ENCODE measurements at regions not wholly inside any gene's neighbourhood (a gene's known extent, or its start where the extent isn't known, plus 50 kb on each side); places are given as distances from the start of the nearest gene placed in this dataset.

DNA sequence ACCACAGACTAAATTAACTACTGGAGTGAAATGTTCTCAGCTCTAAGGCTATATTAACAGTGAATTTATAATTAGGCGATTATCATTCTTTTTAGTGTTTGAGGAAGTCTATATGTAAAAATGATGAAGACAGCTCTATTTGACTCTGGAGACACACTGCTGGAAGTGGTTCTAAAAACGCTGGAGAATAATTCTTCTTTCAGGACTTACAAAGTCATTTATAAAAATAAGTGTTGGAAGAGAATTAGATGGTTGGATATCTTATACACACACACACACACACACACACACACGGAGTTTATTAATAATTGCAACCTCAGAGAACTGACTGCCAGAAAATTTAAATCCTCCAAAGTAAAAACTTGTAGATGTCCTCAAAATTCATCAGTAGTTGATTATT lies 1171.3 kb downstream of the EFNB2 start:
- Histone ChIP-seq H3K27ac (ENCODE audit: low read depth in 1 of 2, low read length in 2 of 2) (no peak overlapping the region), H3K4me1 (ENCODE audit: control insufficient read depth in 1 of 2, insufficient read depth in 2 of 2, low read length in 2 of 2) (peaks cover 0 to 1% of the 10 kb centered on the region in 2 donors), H3K36me3 (ENCODE audit: control insufficient read depth in 1 of 2, insufficient read depth in 2 of 2, low read length in 1 of 2) (no peaks in the 10 kb centered on the region), H3K27me3 (ENCODE audit: control insufficient read depth in 1 of 2, insufficient read depth in 2 of 2, low read length in 1 of 2) (no peaks in the 10 kb centered on the region), H3K4me3 (ENCODE audit: low read length in 2 of 2) (no peak overlapping the region), H3K9me3 (ENCODE audit: control insufficient read depth, low read length) (no peaks in the 10 kb centered on the region)
- intact Hi-C loops (cut with DNase I) = no loop called here
- DNase-seq = no peak
- WGBS, 2 donors = 33 to 50% methylated on average over 3 of the region's 3 CpGs
- no peak for ATAC-seq (ENCODE audit: low FRiP score)

DNA sequence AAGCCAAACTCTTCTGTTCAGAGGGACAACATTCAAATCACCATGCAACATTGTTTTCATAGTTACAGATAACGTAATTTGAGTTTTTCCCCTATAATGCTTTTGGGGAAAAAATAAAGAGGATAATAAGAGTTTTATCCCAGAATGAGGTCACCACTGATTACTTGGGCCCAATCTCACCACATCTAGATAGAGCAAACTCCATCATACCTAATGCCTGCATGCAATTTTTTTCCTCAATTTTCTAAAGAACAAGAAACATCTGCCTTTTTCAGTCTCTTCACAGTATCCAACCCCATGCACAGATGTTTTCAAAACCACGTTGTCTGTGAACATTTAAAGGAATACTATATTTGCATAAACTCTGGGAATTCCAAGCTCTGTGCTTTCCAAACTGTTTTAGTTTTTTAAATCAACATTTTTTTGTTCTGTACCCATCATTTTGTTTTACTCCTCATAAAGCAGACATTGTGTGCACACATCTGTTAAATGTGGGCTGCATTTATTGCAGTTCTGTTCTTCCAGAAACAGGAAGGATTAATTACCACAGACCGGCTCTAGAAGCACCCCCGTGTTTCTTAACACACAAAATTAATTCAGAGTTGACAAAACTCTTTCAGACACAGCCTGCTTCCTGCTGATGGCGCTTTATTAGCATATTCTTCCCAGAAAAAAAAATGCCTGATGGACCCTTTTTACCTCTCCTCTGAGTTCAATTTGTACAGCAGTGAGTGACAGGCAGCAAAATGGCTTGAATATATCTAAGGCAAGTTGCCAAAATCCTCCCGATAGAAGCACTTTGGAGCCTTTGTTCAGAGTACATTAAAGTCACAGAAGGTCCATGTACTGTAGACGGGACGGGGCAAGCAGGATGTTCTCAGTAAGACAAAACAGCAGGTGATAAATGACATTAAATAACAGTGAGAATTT lies 1171.9 kb downstream of the EFNB2 start:
- H3K27me3 ChIP-seq (ENCODE audit: control insufficient read depth in 1 of 2, insufficient read depth in 2 of 2, low read length in 1 of 2) = no peaks in the 10 kb centered on the region
- ATAC-seq (ENCODE audit: low FRiP score) = no peak
- H3K27ac ChIP-seq (ENCODE audit: low read depth in 1 of 2, low read length in 2 of 2) = no peak overlapping the region
- no peaks in the 10 kb centered on the region for H3K9me3 ChIP-seq (ENCODE audit: control insufficient read depth, low read length)
- H3K4me1 ChIP-seq (ENCODE audit: control insufficient read depth in 1 of 2, insufficient read depth in 2 of 2, low read length in 2 of 2) = peaks cover 0 to 1% of the 10 kb centered on the region in 2 donors
- DNase-seq = no peak
- intact Hi-C loops (cut with DNase I) = no loop called here
- H3K4me3 ChIP-seq (ENCODE audit: low read length in 2 of 2) = no peak overlapping the region
- no peaks in the 10 kb centered on the region for H3K36me3 ChIP-seq (ENCODE audit: control insufficient read depth in 1 of 2, insufficient read depth in 2 of 2, low read length in 1 of 2)
- 21 to 22% methylated on average over 8 of the region's 8 CpGs for WGBS, 2 donors

DNA sequence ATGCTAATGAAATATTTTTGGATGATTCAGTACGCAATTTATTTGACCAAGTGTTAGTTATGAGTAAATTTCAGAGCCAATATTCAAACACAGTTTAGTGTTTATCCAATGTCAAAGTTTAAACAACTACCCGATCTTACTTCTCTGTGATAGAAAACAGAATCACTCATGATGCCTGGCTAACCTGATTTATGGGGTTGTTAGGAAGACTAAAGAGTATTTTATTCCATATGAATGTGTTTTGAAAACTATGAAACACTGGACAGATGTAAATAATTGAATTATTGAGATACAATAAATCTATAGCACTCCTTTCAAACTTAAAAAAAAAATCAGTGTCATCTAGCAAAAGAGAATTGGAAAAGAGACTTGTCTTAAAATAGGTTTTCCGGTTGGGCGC lies 1181.8 kb downstream of the EFNB2 start:
- intact Hi-C loops (cut with DNase I) = no loop called here
- H3K27me3 ChIP-seq (ENCODE audit: control insufficient read depth in 1 of 2, insufficient read depth in 2 of 2, low read length in 1 of 2) = no peaks in the 10 kb centered on the region
- DNase-seq = no peak
- H3K27ac ChIP-seq (ENCODE audit: low read depth in 1 of 2, low read length in 2 of 2) = no peak overlapping the region
- H3K36me3 ChIP-seq (ENCODE audit: control insufficient read depth in 1 of 2, insufficient read depth in 2 of 2, low read length in 1 of 2) = no peaks in the 10 kb centered on the region
- no peak overlapping the region for H3K4me3 ChIP-seq (ENCODE audit: low read length in 2 of 2)
- no peaks in the 10 kb centered on the region for H3K9me3 ChIP-seq (ENCODE audit: control insufficient read depth, low read length)
- no peaks in the 10 kb centered on the region for H3K4me1 ChIP-seq (ENCODE audit: control insufficient read depth in 1 of 2, insufficient read depth in 2 of 2, low read length in 2 of 2)
- WGBS, 2 donors = 81 to 83% methylated on average over 4 of the region's 4 CpGs
- no peak for ATAC-seq (ENCODE audit: low FRiP score)

DNA sequence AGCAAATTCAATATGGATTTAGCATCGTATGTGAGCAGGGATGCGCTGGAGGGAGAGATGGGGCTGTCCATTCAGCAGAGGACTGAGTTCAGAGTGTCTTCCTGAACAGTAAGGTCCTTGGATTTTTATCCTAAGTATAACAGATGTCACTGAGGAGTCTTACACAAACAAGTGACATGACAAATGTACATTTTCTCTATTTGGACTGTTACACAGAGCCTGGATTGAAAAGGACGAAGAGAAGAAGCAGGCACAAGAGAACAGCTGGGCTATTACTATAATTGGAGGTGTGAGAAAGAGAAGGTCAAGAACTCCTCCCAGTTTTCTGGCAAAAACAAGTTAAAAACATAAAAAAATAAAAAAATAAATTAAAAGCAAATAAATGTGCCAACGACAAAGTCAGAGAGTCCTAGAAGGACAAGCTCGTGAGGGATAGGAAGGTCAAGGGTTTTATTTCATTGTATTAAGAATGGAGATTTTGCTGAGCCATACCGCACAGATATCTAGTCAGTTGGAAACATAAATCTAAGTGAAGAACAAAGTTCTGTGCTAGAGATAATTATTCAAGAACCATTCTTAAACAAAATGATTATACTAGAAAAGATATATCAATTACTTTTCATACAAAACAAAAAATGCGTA lies 1186.3 kb downstream of the EFNB2 start:
- peaks cover 1% of the 10 kb centered on the region for H3K9me3 ChIP-seq (ENCODE audit: control insufficient read depth, low read length)
- no peaks in the 10 kb centered on the region for H3K27me3 ChIP-seq (ENCODE audit: control insufficient read depth in 1 of 2, insufficient read depth in 2 of 2, low read length in 1 of 2)
- intact Hi-C loops (cut with DNase I) = no loop called here
- DNase-seq = no peak
- H3K27ac ChIP-seq (ENCODE audit: low read depth in 1 of 2, low read length in 2 of 2) = no peak overlapping the region
- no peak overlapping the region for H3K4me3 ChIP-seq (ENCODE audit: low read length in 2 of 2)
- ATAC-seq (ENCODE audit: low FRiP score) = no peak
- 78 to 83% methylated on average over 7 of the region's 7 CpGs for WGBS, 2 donors
- no peaks in the 10 kb centered on the region for H3K4me1 ChIP-seq (ENCODE audit: control insufficient read depth in 1 of 2, insufficient read depth in 2 of 2, low read length in 2 of 2)
- no peaks in the 10 kb centered on the region for H3K36me3 ChIP-seq (ENCODE audit: control insufficient read depth in 1 of 2, insufficient read depth in 2 of 2, low read length in 1 of 2)

DNA sequence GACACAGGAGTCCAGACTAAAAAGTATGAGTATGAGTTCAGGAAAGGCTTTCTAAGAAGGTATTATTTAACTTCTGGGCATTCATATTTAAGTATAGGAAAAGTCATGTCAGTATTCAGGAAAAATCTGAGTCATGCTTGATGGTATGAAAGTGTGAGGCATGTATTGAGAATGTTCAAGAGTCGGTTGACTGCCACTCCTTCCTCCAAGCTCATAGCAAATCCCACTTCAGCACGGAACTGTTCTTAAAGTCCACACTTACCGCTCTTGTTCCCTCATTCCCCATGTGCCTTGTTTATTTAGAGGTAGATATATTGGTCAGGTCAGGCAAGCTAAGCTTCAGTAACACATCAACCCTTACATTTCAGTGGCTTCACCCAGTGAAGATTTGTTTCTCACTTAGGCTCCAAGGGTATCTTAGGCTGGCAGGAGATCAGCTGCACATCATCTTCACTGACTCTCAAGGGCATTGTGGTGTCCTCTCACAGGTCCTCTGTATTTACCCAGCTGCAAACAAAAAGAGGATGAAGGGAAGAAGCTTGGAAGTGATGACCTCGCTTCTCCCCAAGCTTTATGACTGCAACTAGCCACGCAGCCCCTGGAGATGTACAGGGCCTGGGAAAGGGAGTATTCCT lies 1189.2 kb downstream of the EFNB2 start:
- intact Hi-C loops (cut with DNase I) = no loop called here
- Histone ChIP-seq H3K4me1 (ENCODE audit: control insufficient read depth in 1 of 2, insufficient read depth in 2 of 2, low read length in 2 of 2) (no peaks in the 10 kb centered on the region), H3K27me3 (ENCODE audit: control insufficient read depth in 1 of 2, insufficient read depth in 2 of 2, low read length in 1 of 2) (no peaks in the 10 kb centered on the region), H3K9me3 (ENCODE audit: control insufficient read depth, low read length) (peaks cover 1% of the 10 kb centered on the region), H3K36me3 (ENCODE audit: control insufficient read depth in 1 of 2, insufficient read depth in 2 of 2, low read length in 1 of 2) (no peaks in the 10 kb centered on the region), H3K4me3 (ENCODE audit: low read length in 2 of 2) (no peak overlapping the region), H3K27ac (ENCODE audit: low read depth in 1 of 2, low read length in 2 of 2) (no peak overlapping the region)
- 67 to 75% methylated on average over 5 of the region's 5 CpGs for WGBS, 2 donors
- no peak for ATAC-seq (ENCODE audit: low FRiP score)
- DNase-seq = no peak

DNA sequence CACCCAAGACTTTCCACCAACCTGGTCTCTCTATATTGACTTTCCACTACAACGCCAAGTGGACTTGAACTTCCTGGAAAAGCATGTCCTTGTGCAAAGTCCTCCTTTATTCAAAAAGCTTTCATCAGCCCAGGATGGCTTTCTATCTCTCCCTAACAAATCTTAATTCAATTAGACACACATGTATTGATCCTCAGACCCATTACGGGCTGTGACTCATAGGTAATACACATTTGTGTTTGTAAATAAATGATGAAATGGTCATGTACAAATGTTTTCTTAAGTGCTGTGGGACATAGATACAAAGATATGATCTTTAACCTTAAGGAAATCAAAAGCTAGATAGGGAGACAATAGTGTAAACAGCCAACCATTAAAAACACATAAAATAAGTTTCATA lies 1189.7 kb downstream of the EFNB2 start:
- no peaks in the 10 kb centered on the region for H3K4me1 ChIP-seq (ENCODE audit: control insufficient read depth in 1 of 2, insufficient read depth in 2 of 2, low read length in 2 of 2)
- H3K27ac ChIP-seq (ENCODE audit: low read depth in 1 of 2, low read length in 2 of 2) = no peak overlapping the region
- no peaks in the 10 kb centered on the region for H3K27me3 ChIP-seq (ENCODE audit: control insufficient read depth in 1 of 2, insufficient read depth in 2 of 2, low read length in 1 of 2)
- ATAC-seq (ENCODE audit: low FRiP score) (no peak), DNase-seq (no peak)
- H3K4me3 ChIP-seq (ENCODE audit: low read length in 2 of 2) = no peak overlapping the region
- WGBS, 2 donors = 98% methylated on average over 2 of the region's 2 CpGs
- peaks cover 1% of the 10 kb centered on the region for H3K9me3 ChIP-seq (ENCODE audit: control insufficient read depth, low read length)
- intact Hi-C loops (cut with DNase I) = no loop called here
- H3K36me3 ChIP-seq (ENCODE audit: control insufficient read depth in 1 of 2, insufficient read depth in 2 of 2, low read length in 1 of 2) = no peaks in the 10 kb centered on the region

DNA sequence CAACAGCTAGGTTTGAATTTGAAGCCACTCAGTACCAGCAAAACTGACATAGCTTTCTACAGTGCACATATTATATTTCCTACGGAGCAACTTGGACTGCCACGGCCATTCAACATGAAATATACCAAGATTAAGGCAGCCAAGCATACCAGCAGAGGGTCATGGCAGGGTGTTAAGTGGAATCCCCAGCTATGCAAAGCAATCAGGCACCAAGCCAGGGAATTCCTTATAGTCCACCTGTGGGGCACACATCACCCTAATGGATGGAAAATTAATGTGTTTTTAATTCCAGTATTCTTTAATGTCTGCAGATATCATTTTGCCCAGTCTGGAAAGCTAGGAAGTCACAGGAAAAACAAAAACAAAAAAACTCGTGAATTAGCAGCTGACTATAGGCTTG lies 1190.3 kb downstream of the EFNB2 start:
- H3K36me3 ChIP-seq (ENCODE audit: control insufficient read depth in 1 of 2, insufficient read depth in 2 of 2, low read length in 1 of 2) = no peaks in the 10 kb centered on the region
- WGBS, 2 donors = 74 to 80% methylated on average over 3 of the region's 3 CpGs
- H3K4me3 ChIP-seq (ENCODE audit: low read length in 2 of 2) = no peak overlapping the region
- ATAC-seq (ENCODE audit: low FRiP score) (no peak), DNase-seq (no peak)
- H3K9me3 ChIP-seq (ENCODE audit: control insufficient read depth, low read length) = peaks cover 1% of the 10 kb centered on the region
- H3K27ac ChIP-seq (ENCODE audit: low read depth in 1 of 2, low read length in 2 of 2) = no peak overlapping the region
- no peaks in the 10 kb centered on the region for H3K27me3 ChIP-seq (ENCODE audit: control insufficient read depth in 1 of 2, insufficient read depth in 2 of 2, low read length in 1 of 2)
- no peaks in the 10 kb centered on the region for H3K4me1 ChIP-seq (ENCODE audit: control insufficient read depth in 1 of 2, insufficient read depth in 2 of 2, low read length in 2 of 2)
- intact Hi-C loops (cut with DNase I) = no loop called here

DNA sequence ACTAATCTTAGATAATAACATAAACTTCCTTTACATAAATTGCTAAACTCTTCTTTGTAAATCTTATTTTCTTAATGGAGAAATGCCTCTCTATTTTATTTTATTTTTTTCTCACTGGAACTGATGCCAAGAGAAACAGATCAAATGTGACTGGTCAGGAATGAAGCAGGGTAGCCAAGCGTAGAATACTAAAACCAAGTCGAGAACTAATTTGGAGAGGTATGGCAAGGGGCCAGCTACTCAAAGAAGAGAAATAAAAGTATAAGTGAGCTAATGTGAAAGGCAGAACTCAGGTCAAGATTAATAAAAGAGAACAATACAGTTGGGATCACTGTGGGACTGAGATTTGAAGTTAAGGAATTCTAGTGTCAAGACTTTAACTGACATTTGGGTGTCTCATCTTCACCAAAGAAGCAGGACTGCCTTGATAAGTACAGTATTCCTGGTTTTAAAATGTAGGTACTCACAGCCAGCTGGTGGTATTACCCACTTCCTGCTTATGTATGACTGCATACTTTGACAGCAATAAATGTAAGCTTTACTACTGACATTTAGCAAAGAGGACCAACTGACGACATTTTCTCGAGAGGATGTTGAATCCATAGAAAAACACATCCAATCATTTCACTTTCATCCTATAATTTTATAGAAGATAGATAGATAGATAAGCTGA lies 1192.2 kb downstream of the EFNB2 start:
- Histone ChIP-seq H3K9me3 (ENCODE audit: control insufficient read depth, low read length) (peaks cover 1% of the 10 kb centered on the region), H3K36me3 (ENCODE audit: control insufficient read depth in 1 of 2, insufficient read depth in 2 of 2, low read length in 1 of 2) (no peaks in the 10 kb centered on the region), H3K4me1 (ENCODE audit: control insufficient read depth in 1 of 2, insufficient read depth in 2 of 2, low read length in 2 of 2) (no peaks in the 10 kb centered on the region), H3K27ac (ENCODE audit: low read depth in 1 of 2, low read length in 2 of 2) (no peak overlapping the region), H3K4me3 (ENCODE audit: low read length in 2 of 2) (no peak overlapping the region), H3K27me3 (ENCODE audit: control insufficient read depth in 1 of 2, insufficient read depth in 2 of 2, low read length in 1 of 2) (no peaks in the 10 kb centered on the region)
- intact Hi-C loops (cut with DNase I) = no loop called here
- 38 to 43% methylated on average over 4 of the region's 4 CpGs for WGBS, 2 donors
- ATAC-seq (ENCODE audit: low FRiP score) = no peak
- DNase-seq = no peak

Data from aorta (tissue), 5 donors.